IPS-NIHi7 (cell line): ENCODE measurements at regions not wholly inside any gene's neighbourhood (a gene's known extent, or its start where the extent isn't known, plus 50 kb on each side); places are given as distances from the start of the nearest gene placed in this dataset.
"Not testable (repeated sequence)": the region's sequence is repeated elsewhere in the genome, so short reads cannot be mapped to it uniquely, and the experiment has no call there.

Experiments used
- DNase-seq: peaks from one replicate; pipeline ENCODE4 v3.0.0; 2012; ENCODE audit warnings: mixed read lengths; ENCODE audit errors: extremely low spot score

DNA sequence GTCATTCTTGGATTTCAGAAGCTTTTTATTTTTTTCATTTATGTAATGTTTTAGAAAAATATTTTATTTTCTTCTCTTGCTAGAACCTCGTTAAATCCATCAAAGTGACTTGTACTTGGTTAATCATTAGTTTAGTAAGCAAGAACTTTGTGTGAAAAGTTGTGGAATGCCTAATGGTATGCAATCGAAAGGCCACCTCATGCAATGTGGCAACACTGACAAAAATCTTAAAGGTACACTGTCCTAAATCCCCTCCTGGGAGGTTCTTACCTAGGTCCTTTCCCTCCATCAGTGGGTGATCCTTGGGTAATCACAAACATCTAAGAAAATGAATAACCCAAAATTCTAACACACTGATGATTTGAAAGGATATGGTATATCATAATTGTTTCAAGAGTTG is 304.2 kb downstream of the DNAH5 start:
- DNase-seq = no peak

DNA sequence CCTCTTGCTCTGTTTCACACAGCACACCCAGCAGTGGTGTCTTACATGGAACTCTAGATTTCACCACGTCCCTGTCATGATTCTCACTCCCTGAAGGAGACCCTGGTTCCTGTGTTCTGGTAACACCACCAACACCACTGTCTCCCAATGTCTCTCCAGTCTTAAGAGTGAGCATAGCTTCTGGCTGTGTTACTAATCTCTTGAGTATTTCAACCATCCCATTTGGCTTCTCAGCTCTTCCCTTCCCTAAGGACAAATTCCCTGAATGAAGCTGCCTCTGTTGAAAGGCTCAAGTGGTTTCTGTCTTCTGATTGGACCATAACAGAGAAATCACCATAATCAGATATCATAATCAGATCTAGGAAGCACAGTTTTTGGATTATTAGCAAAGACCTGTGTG is 311.8 kb downstream of the DNAH5 start:
- no peak for DNase-seq

DNA sequence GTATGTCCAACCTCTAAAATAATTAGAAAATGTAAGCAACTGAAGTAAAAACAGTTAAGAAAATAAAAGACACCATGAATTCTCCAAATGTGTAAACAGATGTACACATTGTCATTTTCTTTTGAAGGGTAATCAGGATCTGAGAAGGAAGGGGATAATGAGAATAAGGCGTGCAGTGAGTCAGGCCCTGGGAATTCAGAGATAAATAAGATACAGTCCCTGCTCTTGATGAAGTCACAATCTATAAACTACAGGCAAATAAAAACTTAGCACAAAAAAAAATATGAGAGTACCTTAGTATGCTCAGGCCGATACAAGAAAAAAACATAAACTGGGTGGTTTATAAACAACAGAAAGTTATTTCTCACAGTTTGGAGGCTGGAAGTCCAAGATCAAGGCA is 315.3 kb downstream of the DNAH5 start:
- DNase-seq = no peak

DNA sequence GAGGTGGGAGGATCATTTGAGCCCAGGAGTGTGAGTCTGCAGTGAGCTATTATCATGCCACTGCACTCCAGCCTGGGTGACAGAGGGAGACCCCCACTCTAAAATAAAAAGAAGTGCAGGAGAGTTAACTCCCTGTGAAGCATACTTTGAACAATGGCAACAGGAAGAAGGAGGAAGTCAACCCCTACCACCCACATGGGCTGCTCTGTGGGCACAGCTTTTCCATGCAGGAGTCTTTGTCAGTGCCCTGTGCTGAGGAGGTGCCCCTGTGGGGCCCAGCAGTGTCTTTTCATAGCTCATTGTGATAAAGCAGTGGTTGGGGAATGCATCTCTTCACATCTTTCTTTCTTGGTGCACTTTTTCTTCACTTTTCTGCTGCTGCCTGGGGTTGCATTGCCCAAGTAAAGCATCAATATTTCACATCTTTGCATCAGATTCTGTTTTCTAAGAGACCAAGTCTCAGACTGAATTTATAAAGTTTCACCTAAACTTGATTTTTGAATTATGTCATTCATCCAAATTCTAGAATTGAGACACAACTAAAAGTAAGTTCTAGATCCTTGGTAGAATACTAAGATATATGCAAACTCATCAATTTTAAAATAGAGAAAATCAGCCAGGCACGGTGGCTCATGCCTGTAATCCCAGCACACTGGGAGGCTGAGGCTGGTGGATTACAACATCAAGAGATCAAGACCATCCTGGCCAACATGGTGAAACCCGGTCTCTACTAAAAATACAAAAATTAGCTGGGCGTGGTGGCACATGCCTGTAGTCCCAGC is 316.6 kb downstream of the DNAH5 start:
- no peak for DNase-seq

DNA sequence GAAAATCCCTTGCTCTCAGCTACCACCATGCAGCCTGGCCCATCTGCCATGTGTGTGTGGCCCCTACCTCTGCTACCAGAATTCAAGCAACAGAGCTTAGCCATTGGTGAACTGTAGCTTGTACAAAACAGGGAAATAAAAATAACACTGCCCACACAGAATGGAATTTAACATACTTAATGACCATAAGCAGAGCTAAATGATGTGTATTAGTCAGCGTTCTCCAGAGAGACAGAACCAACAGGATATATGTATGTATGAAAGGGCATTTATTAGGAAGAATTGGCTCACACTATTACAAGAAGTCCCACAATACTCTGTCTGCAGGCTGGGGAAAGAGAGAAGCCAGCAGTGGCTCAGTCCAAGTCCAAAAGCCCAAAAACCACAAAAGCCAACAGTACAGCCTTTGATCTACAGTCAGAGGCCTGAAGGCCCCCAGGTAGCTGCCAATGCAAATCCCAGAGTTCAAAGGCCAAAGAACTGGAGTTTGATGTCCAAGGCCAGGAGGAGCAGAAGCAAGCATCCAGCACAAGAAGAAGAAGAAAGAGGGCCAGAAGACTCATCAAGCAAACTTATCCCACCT is 318.8 kb downstream of the DNAH5 start:
- DNase-seq = no peak

DNA sequence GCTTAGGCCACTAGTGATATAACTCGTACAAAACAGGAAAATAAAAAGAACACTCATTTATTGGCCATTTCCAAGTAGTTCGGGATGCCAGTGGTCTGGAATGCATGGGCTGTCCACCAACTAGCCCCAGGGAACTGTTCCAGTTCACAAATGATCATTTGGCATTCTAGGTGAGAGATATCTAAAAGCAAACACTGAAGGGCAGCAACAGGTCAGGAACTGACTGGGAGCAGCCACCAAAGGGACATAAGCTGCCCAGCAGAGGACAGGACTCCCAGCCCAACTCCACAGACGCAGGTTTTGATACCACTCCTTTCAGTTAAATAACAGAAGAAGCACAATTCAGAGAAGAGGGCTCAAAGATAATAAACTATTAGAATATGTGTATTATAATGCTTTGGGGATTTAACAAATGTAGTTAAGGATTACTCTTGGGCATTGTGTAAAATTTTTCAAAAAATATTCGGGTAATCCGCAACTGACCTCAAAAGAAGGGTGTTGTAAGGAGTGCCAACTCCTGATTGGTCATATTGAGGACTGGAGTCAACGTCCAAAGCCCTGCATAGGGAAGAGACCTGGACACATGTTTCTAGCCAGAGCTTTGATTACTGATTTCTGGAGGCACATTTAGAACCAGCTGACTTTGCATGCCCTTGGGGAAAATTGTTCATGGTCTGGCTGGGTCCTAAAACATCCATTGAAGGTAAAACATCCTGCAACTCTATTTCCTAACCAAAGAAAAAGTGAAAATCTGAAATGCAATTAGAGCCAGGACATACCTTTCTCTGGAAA is 320.0 kb downstream of the DNAH5 start:
- DNase-seq = no peak

DNA sequence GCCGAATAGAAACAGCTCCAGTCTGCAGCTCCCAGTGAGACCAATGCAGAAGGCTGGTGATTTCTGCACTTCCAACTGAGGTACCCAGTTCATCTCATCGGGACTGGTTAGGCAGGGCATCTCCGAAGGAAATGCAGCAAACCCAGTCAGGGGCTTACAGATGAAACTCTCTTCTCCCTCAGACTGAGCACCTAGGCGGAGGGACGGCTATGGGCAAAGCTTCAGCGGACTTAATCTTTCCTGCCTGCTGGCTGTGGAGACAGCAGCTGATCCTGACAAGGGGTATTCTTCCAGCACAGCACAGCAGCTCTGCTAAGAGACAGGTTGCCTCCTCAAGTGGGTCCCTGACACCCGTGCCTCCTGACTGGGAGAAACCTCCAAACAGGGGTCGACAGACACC is 330.9 kb downstream of the DNAH5 start:
- DNase-seq = no peak

DNA sequence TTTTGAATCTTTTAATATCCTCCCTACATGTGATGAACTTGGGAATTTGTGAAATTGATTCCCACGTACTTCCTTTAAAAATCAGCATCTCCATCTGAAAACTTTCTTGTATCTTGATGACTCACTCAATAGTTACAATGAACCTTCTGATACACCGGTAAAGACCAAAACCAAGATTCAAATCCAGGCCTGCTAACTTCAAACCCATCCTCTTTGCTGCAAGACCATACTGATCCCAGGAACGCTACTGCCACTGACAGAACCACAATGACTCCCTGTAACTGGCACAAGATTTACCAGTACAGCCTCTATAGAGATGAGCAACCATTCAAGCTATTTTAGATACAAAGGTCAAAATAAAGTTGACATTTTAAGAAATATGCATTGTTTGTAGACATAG is 332.9 kb downstream of the DNAH5 start:
- no peak for DNase-seq

DNA sequence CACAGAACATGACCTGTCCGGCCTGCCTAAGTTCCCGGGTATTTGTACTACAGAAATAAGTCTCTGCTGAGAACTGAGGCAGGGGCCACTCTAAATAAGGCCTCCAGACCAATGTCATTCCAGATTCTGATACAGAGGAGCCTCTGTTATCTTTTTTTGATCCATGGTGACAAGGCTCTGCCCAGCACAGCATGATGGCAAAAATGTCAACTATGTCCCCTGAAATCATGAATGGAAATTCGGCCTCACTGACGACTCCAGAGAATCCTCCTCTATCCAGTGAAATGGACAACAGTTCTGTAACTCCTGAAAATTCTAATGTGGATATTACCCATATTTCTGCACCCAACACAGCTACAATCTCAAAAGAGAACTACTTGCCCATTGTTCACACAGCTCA is 335.0 kb downstream of the DNAH5 start:
- DNase-seq = no peak

DNA sequence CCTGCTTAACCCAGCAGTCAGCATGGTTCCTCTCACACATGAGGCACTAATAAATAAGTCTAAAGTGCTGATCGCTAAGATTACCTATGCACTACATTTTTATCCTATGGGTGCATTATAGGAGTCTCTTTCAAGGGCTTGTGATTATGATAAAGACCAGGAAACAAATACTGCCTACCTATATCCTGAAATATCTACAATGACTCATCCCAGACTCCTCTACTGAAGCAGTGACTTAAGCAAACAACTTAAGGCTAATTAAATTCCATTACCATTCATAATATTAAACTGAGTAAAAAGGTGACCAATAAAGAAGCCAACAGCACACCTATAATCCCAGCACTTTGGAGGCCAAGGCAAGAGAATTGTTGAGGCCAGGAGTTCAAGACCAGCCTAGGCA is 338.4 kb downstream of the DNAH5 start:
- DNase-seq = no peak

DNA sequence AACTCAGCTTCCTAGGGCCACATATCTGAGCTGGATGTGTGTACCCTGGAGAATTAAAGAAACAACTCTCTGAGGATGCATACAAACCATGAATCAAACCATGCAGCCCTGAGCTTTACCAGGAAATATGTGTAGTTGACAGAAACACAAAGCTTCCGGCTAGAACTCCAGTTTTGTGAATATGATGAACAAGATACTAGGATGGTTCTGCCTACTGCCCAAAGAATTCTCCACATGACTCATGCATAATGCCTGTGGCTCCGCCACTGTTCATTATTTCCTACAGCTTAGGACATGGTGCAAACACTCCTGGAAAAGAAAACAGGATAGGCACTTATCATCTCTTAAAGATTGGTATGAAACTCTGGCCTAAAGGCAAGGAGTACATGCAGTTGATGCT is 343.4 kb downstream of the DNAH5 start:
- DNase-seq = no peak

DNA sequence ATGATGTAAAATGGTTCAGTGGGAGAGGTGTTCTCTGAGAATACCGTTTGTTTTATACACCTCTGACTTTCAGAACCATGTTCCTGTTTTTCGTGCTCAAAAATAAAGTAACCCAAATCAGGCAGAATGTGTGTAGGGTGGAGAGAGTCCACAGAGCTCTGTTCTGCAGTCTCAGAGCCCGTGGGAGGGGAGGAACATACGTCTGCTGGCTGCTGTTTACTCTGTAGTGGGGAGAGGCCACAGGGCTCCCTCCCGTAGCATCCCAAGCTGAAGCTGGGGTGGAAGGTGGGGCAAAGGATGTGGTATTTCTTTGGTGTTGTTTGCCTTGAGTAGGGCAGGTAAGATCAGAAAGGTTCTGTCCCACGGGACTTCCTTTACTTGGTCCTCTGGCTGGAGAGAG is 348.5 kb downstream of the DNAH5 start:
- DNase-seq = no peak

DNA sequence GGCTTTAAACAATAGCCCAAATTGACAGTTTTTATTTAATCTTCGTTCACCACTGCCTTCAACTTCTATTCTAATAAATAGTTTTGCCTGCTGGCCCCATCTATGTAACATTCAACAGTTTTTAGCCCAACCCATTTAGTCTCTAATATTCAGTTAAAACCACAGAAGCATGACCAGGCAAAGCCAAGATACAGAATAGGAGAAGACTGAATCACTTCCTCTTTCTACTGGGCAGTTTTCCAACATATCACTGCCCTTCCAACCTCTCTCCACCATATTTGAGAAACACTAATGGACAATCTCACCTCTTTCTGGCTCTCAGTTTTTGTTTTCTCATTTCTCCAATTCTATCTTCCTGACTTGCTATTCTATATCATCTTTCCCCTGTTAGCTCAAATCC is 352.9 kb downstream of the DNAH5 start:
- DNase-seq = no peak

DNA sequence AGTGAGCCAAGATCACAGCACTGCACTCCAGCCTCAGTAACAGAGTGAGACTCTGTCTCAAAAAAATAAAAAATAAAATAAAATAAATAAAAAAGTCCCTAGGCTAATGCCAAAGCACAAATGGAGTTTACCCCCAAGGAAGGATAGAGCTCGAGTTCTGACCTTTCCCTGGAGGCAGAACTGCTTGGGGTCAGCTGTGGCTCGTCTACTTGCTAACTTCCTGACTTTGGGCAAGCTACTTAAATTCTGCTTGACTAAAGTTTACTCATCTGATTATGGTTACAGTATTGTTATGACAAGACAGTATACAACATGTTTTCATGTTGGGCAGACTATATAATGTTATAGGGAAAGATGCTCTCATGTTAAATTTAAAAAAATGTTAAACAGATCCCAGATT is 359.2 kb downstream of the DNAH5 start:
- no peak for DNase-seq

DNA sequence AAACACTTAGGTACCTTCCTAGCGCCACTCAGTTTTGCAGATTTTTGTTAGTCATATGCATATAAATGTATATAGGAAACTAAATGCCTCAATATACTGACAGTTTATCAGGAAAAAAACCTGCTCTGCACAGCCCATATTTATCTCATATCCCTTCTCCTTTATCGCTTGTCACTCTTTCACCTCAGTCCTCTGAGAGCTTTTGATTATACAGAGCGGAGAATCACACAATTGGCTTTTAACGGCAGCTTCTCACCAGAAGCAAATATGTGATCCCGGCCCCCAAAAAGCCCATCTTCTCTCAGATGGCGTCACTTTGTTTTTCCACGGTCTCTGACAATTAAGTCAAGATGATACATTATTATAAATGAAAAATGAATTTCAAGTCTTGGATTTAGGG is 362.6 kb downstream of the DNAH5 start:
- DNase-seq = no peak

DNA sequence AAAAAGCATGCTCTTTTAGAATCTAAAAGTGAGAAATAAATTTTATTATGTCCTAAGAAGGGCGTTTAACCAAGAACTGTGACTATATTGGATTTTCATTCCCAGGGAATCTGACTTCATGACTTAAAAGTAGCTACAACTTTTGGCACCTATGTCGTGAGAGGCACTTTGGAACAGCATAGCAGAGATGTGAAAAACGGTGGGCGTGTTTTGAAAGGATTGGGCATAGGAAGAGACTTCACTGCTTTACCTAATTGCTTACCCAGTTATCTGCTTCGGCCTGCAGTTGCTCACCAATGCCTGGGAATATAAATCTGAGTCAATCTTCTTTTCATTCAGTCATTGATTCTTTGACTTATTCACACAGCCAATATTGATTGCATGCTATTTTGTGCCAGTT is 363.4 kb downstream of the DNAH5 start:
- DNase-seq = no peak

DNA sequence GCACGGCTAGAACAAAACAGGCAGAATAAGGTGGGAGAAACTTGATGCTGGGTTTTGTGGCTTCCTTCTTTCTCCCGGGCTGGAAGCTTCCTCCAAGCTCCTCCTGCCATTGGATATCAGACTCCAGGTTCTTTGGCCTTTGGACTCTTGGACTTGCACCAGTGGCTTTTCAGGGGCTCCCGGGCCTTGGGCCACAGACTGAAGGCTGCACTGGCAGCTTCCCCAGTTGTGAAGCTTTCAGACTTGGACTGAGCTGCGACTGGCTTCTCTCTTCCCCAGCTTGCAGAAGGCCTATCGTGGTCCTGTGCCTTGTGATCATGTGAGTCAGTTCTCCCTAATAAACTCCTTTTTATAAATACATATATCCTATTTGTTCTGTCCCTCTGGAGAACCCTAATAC is 364.4 kb downstream of the DNAH5 start:
- DNase-seq = no peak

DNA sequence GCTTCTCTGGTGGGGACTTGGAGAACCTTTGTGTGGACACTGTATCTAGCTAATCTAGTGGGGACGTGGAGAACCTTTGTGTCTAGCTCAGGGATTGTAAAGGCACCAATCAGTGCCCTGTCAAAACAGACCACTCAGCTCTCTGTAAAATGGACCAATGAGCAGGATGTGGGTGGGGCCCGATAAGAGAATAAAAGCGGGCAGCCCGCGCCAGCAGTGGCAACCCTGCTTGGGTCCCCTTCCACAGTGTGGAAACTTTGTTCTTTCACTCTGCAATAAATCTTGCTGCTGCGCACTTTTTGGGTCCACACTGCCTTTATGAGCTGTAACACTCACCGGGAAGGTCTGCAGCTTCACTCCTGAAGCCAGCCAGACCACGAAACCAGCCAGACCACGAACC is 365.4 kb downstream of the DNAH5 start:
- DNase-seq = not testable (repeated sequence)

DNA sequence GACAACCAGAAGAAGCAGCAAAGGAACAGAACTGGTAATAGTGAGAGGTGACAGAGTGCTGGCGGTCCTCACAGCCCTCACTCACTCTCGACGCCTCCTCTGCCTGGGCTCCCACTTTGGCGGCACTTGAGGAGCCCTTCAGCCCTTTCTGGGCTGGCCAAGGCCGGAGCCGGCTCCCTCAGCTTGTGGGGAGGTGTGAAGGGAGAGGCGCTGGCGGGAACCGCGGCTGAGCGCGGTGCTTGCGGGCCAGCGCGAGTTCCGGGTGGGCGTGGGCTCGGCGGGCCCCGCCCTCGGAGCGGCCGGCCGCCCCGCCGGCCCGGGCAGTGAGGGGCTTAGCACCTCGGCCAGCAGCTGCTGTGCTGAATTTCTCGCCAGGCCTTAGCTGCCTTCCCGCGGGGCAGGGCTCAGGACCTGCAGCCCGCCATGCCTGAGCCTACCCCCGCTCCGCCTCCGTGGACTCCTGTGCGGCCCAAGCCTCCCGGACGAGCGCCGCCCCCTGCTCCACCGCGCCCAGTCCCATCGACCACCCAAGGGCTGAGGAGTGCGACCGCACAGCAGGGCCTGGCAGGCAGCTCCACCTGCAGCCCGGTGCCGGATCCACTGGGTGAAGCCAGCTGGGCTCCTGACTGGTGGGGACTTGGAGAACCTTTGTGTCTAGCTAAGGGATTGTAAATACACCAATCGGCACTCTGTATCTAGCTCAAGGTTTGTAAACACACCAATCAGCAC is 366.0 kb downstream of the DNAH5 start:
- DNase-seq = not testable (repeated sequence)

DNA sequence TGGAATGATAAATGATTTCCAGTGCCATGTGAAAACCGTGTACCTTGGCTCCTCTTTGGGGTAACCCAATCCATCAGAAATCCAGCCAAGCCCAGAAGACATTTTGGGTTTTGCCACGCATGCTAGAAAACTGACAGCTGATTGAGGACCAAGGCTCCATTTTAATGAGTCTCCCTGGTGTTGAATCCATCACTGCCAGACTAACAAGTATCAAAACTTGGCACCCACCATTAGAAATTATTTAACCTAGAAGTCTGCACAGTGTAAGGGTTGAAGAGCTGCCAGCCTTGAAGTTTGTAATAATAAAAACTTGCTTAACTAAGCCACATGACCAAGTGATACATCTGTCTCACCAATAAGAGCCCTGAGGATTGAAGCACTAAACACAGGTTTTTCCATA is 369.9 kb downstream of the DNAH5 start:
- no peak for DNase-seq

DNA sequence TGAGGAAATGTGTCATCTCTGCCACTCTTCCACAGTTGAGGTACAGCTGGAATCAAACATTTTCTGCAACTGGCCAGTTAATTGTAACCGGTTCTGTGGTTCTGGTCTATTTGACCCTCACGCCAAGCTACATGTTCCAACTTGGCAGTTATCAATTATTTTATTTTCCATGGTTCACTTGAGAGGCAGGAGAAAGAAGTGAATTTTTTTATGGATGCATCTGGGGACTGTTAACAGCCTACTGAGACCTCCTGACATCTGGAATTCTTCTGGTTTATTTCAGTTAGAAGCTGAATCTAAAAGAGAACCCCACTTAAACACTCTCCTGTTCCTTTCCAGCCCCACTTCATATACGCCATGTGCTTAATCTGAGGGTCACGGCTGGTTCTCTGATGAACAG is 372.3 kb downstream of the DNAH5 start:
- no peak for DNase-seq

DNA sequence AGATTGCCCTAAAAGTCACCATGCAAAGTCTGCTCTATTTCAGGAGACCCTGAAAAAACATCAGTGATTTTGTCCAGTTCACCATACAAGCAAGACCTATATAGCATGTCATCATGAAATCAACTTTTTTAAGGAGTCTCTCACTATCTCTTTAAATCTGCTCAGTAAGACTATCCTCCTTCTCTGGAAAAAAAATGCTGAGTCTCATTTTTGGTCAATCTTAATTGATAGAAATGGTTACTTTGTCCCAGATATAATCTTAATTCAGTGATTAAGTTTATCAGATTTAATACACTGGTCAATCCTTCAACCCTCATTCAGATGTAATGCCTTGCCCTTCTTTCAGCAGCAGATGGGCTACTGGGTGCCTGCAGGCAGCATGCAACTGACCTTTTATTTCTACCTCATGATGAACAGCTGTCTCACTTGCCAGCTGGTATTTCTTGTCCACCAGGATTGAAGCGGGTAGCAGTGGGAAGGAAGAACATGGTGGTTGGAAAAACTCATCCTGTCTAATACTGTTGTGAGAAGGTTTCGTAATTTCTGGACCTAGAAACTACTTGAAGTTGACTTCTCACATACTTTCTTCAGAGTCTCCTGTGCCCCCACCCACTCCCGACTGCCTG is 375.3 kb downstream of the DNAH5 start:
- no peak for DNase-seq
